HepG2 (cell line): ENCODE measurements at regions not wholly inside any gene's neighbourhood (a gene's known extent, or its start where the extent isn't known, plus 50 kb on each side); places are given as distances from the start of the nearest gene placed in this dataset.

ENCODE experiments used
- ATAC-seq: fragments of 200-7000 bp; cut with Tn5 transposase; 3 replicates; pipeline ENCODE4 v1.9.1; 2020; ENCODE audit warnings: mild to moderate bottlenecking, moderate library complexity
- BruUV-seq: library from RNA; stranded (reverse); fragments of 400-500 nt; replicated peaks from 2 replicates; lab custom pipeline; 2021; lab: Mats Ljungman, UMichigan
- CTCF ChIA-PET: fragments of 300-600 bp; formaldehyde crosslinking; extraction: SDS; loops from one replicate; lab custom pipeline; 2021; ENCODE audit warnings: low total read pairs, inconsistent platforms, low intra/inter-chr PET ratio; lab: Yijun Ruan, JAX
- POLR2A ChIA-PET: fragments of 350-600 bp; sonication (Branson Sonifier 250); formaldehyde crosslinking; loops from one replicate; lab custom pipeline; 2020; ENCODE audit warnings: antibody characterized with exemption, inconsistent platforms; lab: Yijun Ruan, JAX
- DNase-seq: peaks from one replicate; pipeline ENCODE4 v3.0.0-alpha.2; 2015; ENCODE audit warnings: low spot score
- FAIRE-seq: peaks from 3 replicates; lab custom pipeline; 2011; peaks lifted over from hg19 to GRCh38; lab: Jason Lieb, UNC
- H2AFZ ChIP-seq: one replicate; pipeline ENCODE4 v1.6.1; 2011; ENCODE audit warnings: low read length, inconsistent platforms
- H3K27ac ChIP-seq: fragments of 300-600 bp; 3 replicates; pipeline ENCODE4 v1.8.0; 2011; ENCODE audit warnings: mixed run types, mild to moderate bottlenecking, mixed read lengths, low read length, inconsistent platforms; ENCODE audit not compliant: insufficient read depth; ENCODE audit errors: extremely low read length
- H3K27me3 ChIP-seq, 2 experiments: fragments of 200-600 bp in 1 of 2; 2 replicates in 1 of 2; 3 replicates in 1 of 2; pipeline versions ENCODE4 v1.6.0 to v1.8.0; 2011; ENCODE audit warnings: low read length in 2 of 2, mild to moderate bottlenecking in 2 of 2, moderate library complexity in 2 of 2, inconsistent platforms in 1 of 2; ENCODE audit not compliant: insufficient read depth in 2 of 2, control insufficient read depth in 1 of 2
- H3K36me3 ChIP-seq, 2 experiments: fragments of 200-600 bp in 1 of 2; replicated peaks in 1 of 2; 2 replicates in 1 of 2; 3 replicates in 1 of 2; pipeline versions ENCODE4 v1.5.1 to v1.8.0; 2011; ENCODE audit warnings: low read length in 2 of 2, inconsistent platforms in 1 of 2; ENCODE audit not compliant: insufficient read depth in 2 of 2, control insufficient read depth in 1 of 2
- H3K4me1 ChIP-seq: 2 replicates; pipeline ENCODE4 v1.5.1; 2012; ENCODE audit warnings: low read length, inconsistent platforms; ENCODE audit not compliant: insufficient read depth
- H3K4me2 ChIP-seq: 2 replicates; pipeline ENCODE4 v1.6.0; 2011; ENCODE audit warnings: low read depth, low read length, inconsistent platforms
- H3K4me3 ChIP-seq, 3 experiments: fragments of 200-600 bp in 1 of 3; sonication (generic), shearing (Covaris generic) in 1 of 3; replicated peaks in 1 of 3; 2 replicates each; pipeline ENCODE4 v1.5.1; 2011 to 2016; ENCODE audit warnings: low read length in 3 of 3, inconsistent platforms in 2 of 3, low read depth in 2 of 3, mild to moderate bottlenecking in 2 of 3, control low read depth in 1 of 3, mixed read lengths in 1 of 3; ENCODE audit not compliant: insufficient read depth in 1 of 3
- H3K79me2 ChIP-seq: one replicate; pipeline ENCODE4 v1.6.1; 2011; ENCODE audit warnings: low read length, inconsistent platforms; ENCODE audit not compliant: insufficient read depth
- H3K9ac ChIP-seq: 2 replicates; pipeline ENCODE4 v1.6.0; 2011; ENCODE audit warnings: mild to moderate bottlenecking, low read depth, low read length, inconsistent platforms; ENCODE audit not compliant: insufficient read depth
- H3K9me3 ChIP-seq: 2 replicates; pipeline ENCODE4 v1.5.1; 2012; ENCODE audit warnings: mild to moderate bottlenecking, low read length
- H4K20me1 ChIP-seq: 2 replicates; pipeline ENCODE4 v1.6.0; 2011; ENCODE audit warnings: inconsistent platforms, mild to moderate bottlenecking, low read length, moderate library complexity; ENCODE audit not compliant: insufficient read depth
- ETV6 ChIP-seq: sonication (generic); formaldehyde crosslinking; conservative IDR thresholded peaks from 2 replicates; pipeline ENCODE4 v1.4.0; 2020; ENCODE audit warnings: missing genetic modification reagents
- HES4 ChIP-seq: sonication (generic); formaldehyde crosslinking; IDR thresholded peaks from 2 replicates; pipeline ENCODE4 v1.9.0; 2021; ENCODE audit warnings: mild to moderate bottlenecking, missing genetic modification reagents, borderline replicate concordance
- MAFF ChIP-seq: IDR thresholded peaks from 2 replicates; pipeline ENCODE4 v1.6.1; 2011; ENCODE audit warnings: low read depth, low read length, improper control_type of control experiment
- SYNCRIP ChIP-seq: fragments of 200-400 bp; formaldehyde crosslinking; IDR thresholded peaks from 2 replicates; pipeline ENCODE4 v1.6.1; 2018; ENCODE audit warnings: mild to moderate bottlenecking, low read depth, low read length; ENCODE audit not compliant: insufficient read depth
- ZNF317 ChIP-seq: sonication (generic); formaldehyde crosslinking; IDR thresholded peaks from 2 replicates; pipeline ENCODE4 v1.5.0; 2020; ENCODE audit warnings: mild to moderate bottlenecking, missing genetic modification reagents
- ZNF788 ChIP-seq: sonication (generic); formaldehyde crosslinking; IDR thresholded peaks from 2 replicates; pipeline ENCODE4 v1.5.0; 2020; ENCODE audit warnings: mild to moderate bottlenecking, missing genetic modification reagents, borderline replicate concordance
- ZNF816 ChIP-seq: sonication (generic); formaldehyde crosslinking; IDR thresholded peaks from 2 replicates; pipeline ENCODE4 v1.8.0; 2022; ENCODE audit warnings: missing genetic modification reagents, mild to moderate bottlenecking, borderline replicate concordance
- ZSCAN31 ChIP-seq: sonication (generic); formaldehyde crosslinking; IDR thresholded peaks from 2 replicates; pipeline ENCODE4 v1.5.0; 2020; ENCODE audit warnings: low read depth, mild to moderate bottlenecking, missing genetic modification reagents
- WGBS: methylation state at CpG from one replicate; pipeline ENCODE4 v1.1.6; 2017; ENCODE audit warnings: low lambda C conversion rate; 5-methylcytosine and 5-hydroxymethylcytosine counted together
- in situ Hi-C: cut with HindIII; loops from 2 replicates; pipeline ENCODE4 v1.10.0; 2017; ENCODE audit warnings: low pct_unique_long_range_greater_than_20kb; ENCODE audit not compliant: extremely low pct_ligation_motif_present
- intact Hi-C: fragments of 100-400 bp; cut with micrococcal nuclease; formaldehyde crosslinking; loops from one replicate; pipeline ENCODE4 v1.10.0; 2022; ENCODE audit not compliant: unreplicated experiment
- TF ChIP-seq, protein P1 (sequence below): sonication (generic); formaldehyde crosslinking; IDR thresholded peaks from 2 replicates; pipeline ENCODE4 v1.8.0; 2022; ENCODE audit warnings: mild to moderate bottlenecking, missing genetic modification reagents
- TF ChIP-seq, protein P2 (sequence below): sonication (generic); formaldehyde crosslinking; IDR thresholded peaks from 2 replicates; pipeline ENCODE4 v1.5.0; 2020; ENCODE audit warnings: missing genetic modification reagents
- TF ChIP-seq, protein P3 (sequence below), 2 experiments: IDR thresholded peaks; 2 replicates each; pipeline ENCODE4 v1.6.1; 2011 to 2012; ENCODE audit warnings: low read length in 2 of 2, borderline replicate concordance in 1 of 2, low read depth in 1 of 2, mild to moderate bottlenecking in 1 of 2, moderate library complexity in 1 of 2

DNA sequence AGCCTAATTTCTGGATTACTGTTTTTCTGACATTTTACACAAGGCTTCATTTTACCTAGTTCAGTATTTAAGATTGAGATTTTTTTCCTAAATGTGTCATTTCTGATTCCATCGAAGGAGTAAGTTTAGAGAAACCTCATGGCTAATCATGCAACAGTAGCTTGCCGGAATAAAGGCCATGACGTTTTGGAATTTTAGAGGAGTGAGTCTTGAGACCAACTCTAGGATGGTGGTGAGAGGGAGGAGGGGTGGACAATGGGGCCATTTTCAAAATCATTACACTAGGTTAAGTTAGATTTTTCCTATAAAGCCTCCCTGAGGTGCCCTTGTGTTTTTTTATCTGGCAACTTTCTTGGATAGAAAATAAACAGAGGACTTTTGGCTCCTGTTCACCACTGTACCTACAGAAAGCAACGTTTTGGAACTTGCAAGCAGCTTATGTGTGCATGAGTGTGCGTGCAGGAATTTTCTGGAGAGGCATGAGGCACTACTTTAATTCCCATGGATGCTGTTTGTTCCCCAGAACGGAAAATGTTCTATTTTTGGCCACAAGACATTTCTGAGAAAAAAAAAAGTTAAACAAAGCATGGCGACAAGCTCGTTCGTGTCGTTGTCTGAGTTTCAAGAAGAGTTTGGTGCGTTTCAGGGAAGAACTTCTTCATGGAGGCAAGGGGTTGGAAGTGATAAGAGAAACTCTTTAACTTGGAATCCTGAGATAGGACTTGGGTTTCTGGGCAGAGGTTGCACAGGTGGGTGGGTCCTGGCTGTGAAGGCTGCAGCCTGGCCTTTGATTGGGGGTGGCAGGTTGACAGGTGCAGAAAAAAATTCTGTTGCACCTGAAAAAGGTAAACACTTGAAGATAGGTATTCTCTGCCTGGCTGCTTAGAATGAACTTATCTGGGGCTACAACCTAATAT, 178.1 kb downstream of the PTEN start (continued):
- TF ChIP-seq ZSCAN31 (no peak), ZNF317 (no peak), SYNCRIP (no peak)
- TF ChIP-seq, protein P1, sequence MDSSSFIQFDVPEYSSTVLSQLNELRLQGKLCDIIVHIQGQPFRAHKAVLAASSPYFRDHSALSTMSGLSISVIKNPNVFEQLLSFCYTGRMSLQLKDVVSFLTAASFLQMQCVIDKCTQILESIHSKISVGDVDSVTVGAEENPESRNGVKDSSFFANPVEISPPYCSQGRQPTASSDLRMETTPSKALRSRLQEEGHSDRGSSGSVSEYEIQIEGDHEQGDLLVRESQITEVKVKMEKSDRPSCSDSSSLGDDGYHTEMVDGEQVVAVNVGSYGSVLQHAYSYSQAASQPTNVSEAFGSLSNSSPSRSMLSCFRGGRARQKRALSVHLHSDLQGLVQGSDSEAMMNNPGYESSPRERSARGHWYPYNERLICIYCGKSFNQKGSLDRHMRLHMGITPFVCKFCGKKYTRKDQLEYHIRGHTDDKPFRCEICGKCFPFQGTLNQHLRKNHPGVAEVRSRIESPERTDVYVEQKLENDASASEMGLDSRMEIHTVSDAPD (CRISPR knock-in tag) = no peak

DNA sequence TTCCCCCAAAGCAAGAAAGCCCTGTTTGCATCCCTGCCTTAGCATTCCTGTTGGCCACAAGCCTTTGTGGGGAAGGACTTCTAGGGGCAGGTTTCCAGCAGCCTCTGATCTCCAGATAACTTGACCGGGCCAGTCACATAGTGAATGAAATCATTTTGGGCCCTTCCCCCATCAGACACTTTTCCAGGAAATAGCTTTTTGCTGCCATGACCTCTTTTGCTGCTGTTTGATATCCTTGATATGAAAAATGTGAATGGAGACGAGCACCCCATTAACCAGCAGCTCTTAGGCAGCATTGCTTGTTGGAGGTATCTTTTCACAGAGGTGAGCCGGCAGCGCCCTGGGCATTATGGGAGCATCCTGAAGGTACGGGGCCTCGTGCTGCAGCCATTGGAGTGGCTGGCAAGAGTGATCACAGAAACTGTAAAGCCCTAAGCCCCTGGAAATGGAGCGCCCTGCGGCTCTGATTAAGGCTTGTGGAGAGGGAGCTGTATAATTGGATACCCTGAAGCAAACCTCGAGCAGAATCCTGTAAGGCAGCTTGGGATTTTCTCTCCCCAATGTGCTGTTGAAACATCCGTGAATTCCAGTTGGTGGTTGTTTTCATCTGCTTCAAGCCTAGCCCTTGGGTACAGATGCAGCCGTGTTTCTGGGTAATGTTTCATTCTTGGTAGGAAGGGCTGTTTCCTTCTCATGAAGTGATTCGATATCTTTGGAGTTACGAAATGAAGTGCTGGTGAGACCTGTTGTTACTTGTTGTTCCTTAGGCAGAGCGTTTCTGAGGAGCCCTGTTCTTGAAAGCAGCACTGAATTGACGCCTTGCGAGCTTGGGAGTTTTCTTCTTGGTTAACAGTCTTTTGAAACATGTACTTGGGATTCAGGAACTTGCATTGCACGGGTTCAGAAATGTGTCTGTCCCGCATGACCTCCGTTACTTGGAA, 179.0 kb downstream of the PTEN start:
- ChIA-PET POLR2A (no interaction called here), CTCF (no interaction called here)
- no peaks in the 10 kb centered on the region for H3K36me3 ChIP-seq
- no peaks in the 10 kb centered on the region for H3K9me3 ChIP-seq
- H3K27ac ChIP-seq = no peak overlapping the region
- no peak overlapping the region for H2AFZ ChIP-seq
- DNase-seq = no peak
- no peak for FAIRE-seq
- no peak overlapping the region for H3K9ac ChIP-seq
- ATAC-seq = no peak
- BruUV-seq = no TSS peak
- H4K20me1 ChIP-seq = no peaks in the 10 kb centered on the region
- H3K4me3 ChIP-seq = no peak overlapping the region
- no peaks in the 10 kb centered on the region for H3K27me3 ChIP-seq
- WGBS = 51% methylated on average over 16 of the region's 19 CpGs
- no peak overlapping the region for H3K4me2 ChIP-seq
- H3K4me1 ChIP-seq = no peaks in the 10 kb centered on the region
- no peaks in the 10 kb centered on the region for H3K79me2 ChIP-seq
- in situ Hi-C loops (no loop called here), intact Hi-C loops (no loop called here)
- TF ChIP-seq ETV6 (CRISPR knock-in tag) (no peak), MAFF (no peak), HES4 (CRISPR knock-in tag) (no peak), ZNF816 (CRISPR knock-in tag) (no peak), ZNF788 (CRISPR knock-in tag) (no peak)
- TF ChIP-seq, protein P2, sequence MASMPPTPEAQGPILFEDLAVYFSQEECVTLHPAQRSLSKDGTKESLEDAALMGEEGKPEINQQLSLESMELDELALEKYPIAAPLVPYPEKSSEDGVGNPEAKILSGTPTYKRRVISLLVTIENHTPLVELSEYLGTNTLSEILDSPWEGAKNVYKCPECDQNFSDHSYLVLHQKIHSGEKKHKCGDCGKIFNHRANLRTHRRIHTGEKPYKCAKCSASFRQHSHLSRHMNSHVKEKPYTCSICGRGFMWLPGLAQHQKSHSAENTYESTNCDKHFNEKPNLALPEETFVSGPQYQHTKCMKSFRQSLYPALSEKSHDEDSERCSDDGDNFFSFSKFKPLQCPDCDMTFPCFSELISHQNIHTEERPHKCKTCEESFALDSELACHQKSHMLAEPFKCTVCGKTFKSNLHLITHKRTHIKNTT = no peak
- TF ChIP-seq, protein P3, sequence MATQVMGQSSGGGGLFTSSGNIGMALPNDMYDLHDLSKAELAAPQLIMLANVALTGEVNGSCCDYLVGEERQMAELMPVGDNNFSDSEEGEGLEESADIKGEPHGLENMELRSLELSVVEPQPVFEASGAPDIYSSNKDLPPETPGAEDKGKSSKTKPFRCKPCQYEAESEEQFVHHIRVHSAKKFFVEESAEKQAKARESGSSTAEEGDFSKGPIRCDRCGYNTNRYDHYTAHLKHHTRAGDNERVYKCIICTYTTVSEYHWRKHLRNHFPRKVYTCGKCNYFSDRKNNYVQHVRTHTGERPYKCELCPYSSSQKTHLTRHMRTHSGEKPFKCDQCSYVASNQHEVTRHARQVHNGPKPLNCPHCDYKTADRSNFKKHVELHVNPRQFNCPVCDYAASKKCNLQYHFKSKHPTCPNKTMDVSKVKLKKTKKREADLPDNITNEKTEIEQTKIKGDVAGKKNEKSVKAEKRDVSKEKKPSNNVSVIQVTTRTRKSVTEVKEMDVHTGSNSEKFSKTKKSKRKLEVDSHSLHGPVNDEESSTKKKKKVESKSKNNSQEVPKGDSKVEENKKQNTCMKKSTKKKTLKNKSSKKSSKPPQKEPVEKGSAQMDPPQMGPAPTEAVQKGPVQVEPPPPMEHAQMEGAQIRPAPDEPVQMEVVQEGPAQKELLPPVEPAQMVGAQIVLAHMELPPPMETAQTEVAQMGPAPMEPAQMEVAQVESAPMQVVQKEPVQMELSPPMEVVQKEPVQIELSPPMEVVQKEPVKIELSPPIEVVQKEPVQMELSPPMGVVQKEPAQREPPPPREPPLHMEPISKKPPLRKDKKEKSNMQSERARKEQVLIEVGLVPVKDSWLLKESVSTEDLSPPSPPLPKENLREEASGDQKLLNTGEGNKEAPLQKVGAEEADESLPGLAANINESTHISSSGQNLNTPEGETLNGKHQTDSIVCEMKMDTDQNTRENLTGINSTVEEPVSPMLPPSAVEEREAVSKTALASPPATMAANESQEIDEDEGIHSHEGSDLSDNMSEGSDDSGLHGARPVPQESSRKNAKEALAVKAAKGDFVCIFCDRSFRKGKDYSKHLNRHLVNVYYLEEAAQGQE (IDR thresholded peaks at IDR 0.05; ENCODE audit: borderline replicate concordance in 1 of 2, low read depth in 1 of 2, low read length in 2 of 2) = no peak
